ENCODE measurements at regions not wholly inside any gene's neighbourhood (a gene's known extent, or its start where the extent isn't known, plus 50 kb on each side); places are given as distances from the start of the nearest gene placed in this dataset.

GRCh38 chr20:22341508-22341907 is 242.9 kb downstream of the FOXA2 start:
- CTCF ChIA-PET, result no interaction called here
- H3K36me3 Mint-ChIP-seq, result no peaks in the 10 kb centered on the region
- DNase-seq, result no peak
- H3K27me3 Mint-ChIP-seq, result peaks cover 8% of the 10 kb centered on the region
- no peaks in the 10 kb centered on the region for H3K9me3 Mint-ChIP-seq
- H3K27ac Mint-ChIP-seq, result no peak overlapping the region
- peaks cover 4% of the 10 kb centered on the region for H3K4me1 Mint-ChIP-seq
- no peak overlapping the region for H3K4me3 Mint-ChIP-seq

GRCh38 chr20:22339946-22340345 is 244.4 kb downstream of the FOXA2 start:
- Mint-ChIP-seq H3K27ac (no peak overlapping the region), H3K4me3 (no peak overlapping the region), H3K36me3 (no peaks in the 10 kb centered on the region), H3K4me1 (peaks cover 2% of the 10 kb centered on the region), H3K27me3 (peaks cover 8% of the 10 kb centered on the region), H3K9me3 (no peaks in the 10 kb centered on the region)
- CTCF ChIA-PET, result interaction anchor here (1.0 to 3.8 kb wide), 9 partner anchors 8 to 1268 kb away, joined by 3 to 29 read pairs (median 5); no protein-coding TSS in a partner anchor
- no peak for DNase-seq

- CTCF ChIA-PET, result interaction anchor here (0.9 to 3.8 kb wide), 11 partner anchors 8 to 1269 kb away, joined by 3 to 29 read pairs (median 5); no protein-coding TSS in a partner anchor
Observed at GRCh38 chr20:22339091-22339881, 245.1 kb downstream of the FOXA2 start.

GRCh38 chr20:22338140-22338708 is 246.1 kb downstream of the FOXA2 start:
- Mint-ChIP-seq H3K27me3 (peaks cover 8% of the 10 kb centered on the region), H3K4me1 (peaks cover 2% of the 10 kb centered on the region), H3K27ac (no peak overlapping the region), H3K36me3 (no peaks in the 10 kb centered on the region), H3K9me3 (no peaks in the 10 kb centered on the region), H3K4me3 (no peak overlapping the region)
- CTCF ChIA-PET, result interaction anchor here (0.7 to 3.8 kb wide), 7 partner anchors 9 to 1270 kb away, joined by 3 to 29 read pairs (median 5); no protein-coding TSS in a partner anchor
- no peak for DNase-seq

More at GRCh38 chr20:22339091-22339881, 245.1 kb downstream of the FOXA2 start:
- Mint-ChIP-seq H3K27ac (no peak overlapping the region), H3K4me1 (peaks cover 2% of the 10 kb centered on the region), H3K4me3 (no peak overlapping the region), H3K9me3 (no peaks in the 10 kb centered on the region), H3K36me3 (no peaks in the 10 kb centered on the region), H3K27me3 (peaks cover 8% of the 10 kb centered on the region)
- DNase-seq, result peak; percentile 59

GRCh38 chr20:22335210-22335609 is 249.2 kb downstream of the FOXA2 start:
- no peaks in the 10 kb centered on the region for H3K9me3 Mint-ChIP-seq
- no peak overlapping the region for H3K27ac Mint-ChIP-seq
- H3K4me3 Mint-ChIP-seq, result no peak overlapping the region
- no peaks in the 10 kb centered on the region for H3K36me3 Mint-ChIP-seq
- no peak for DNase-seq
- CTCF ChIA-PET, result interaction anchor here (1.6 to 2.3 kb wide), 2 partner anchors 348 to 350 kb away, joined by 6 to 7 read pairs; no protein-coding TSS in a partner anchor
- H3K27me3 Mint-ChIP-seq, result peaks cover 14% of the 10 kb centered on the region
- peaks cover 2% of the 10 kb centered on the region for H3K4me1 Mint-ChIP-seq

- H3K36me3 Mint-ChIP-seq, result no peaks in the 10 kb centered on the region
Observed at GRCh38 chr20:22333885-22334545, 250.4 kb downstream of the FOXA2 start.

GRCh38 chr20:22324505-22324904 is 259.9 kb downstream of the FOXA2 start:
- Mint-ChIP-seq H3K27me3 (no peaks in the 10 kb centered on the region), H3K4me1 (no peaks in the 10 kb centered on the region), H3K4me3 (no peak overlapping the region), H3K27ac (no peak overlapping the region), H3K36me3 (no peaks in the 10 kb centered on the region), H3K9me3 (no peaks in the 10 kb centered on the region)
- CTCF ChIA-PET, result no interaction called here
- no peak for DNase-seq

More at GRCh38 chr20:22333885-22334545, 250.4 kb downstream of the FOXA2 start:
- DNase-seq, result peak; percentile 63
- Mint-ChIP-seq H3K27ac (no peak overlapping the region), H3K9me3 (no peaks in the 10 kb centered on the region), H3K4me1 (no peaks in the 10 kb centered on the region), H3K4me3 (no peak overlapping the region), H3K27me3 (peaks cover 7% of the 10 kb centered on the region)
- CTCF ChIA-PET, result interaction anchor here (0.6 to 2.3 kb wide), 3 partner anchors 350 to 982 kb away, joined by 3 to 7 read pairs (median 6); no protein-coding TSS in a partner anchor

GRCh38 chr20:22322513-22322912 is 261.9 kb downstream of the FOXA2 start:
- Mint-ChIP-seq H3K4me1 (no peaks in the 10 kb centered on the region), H3K27ac (no peak overlapping the region), H3K36me3 (no peaks in the 10 kb centered on the region), H3K4me3 (no peak overlapping the region), H3K27me3 (no peaks in the 10 kb centered on the region), H3K9me3 (no peaks in the 10 kb centered on the region)
- CTCF ChIA-PET, result interaction anchor here (1.2 kb wide), 1 partner anchor 9 kb away, joined by 3 read pairs; no protein-coding TSS in a partner anchor
- no peak for DNase-seq

GRCh38 chr20:22321191-22321590 is 263.2 kb downstream of the FOXA2 start:
- Mint-ChIP-seq H3K4me1 (no peaks in the 10 kb centered on the region), H3K27ac (no peak overlapping the region), H3K9me3 (no peaks in the 10 kb centered on the region), H3K4me3 (no peak overlapping the region), H3K36me3 (no peaks in the 10 kb centered on the region), H3K27me3 (no peaks in the 10 kb centered on the region)
- no peak for DNase-seq
- CTCF ChIA-PET, result no interaction called here

- H3K4me3 Mint-ChIP-seq, result no peak overlapping the region
- no peaks in the 10 kb centered on the region for H3K9me3 Mint-ChIP-seq
- no peaks in the 10 kb centered on the region for H3K36me3 Mint-ChIP-seq
- H3K4me1 Mint-ChIP-seq, result no peaks in the 10 kb centered on the region
- DNase-seq, result no peak
- H3K27me3 Mint-ChIP-seq, result no peaks in the 10 kb centered on the region
- CTCF ChIA-PET, result no interaction called here
- no peak overlapping the region for H3K27ac Mint-ChIP-seq
Observed at GRCh38 chr20:22320245-22320915, 264.0 kb downstream of the FOXA2 start.

- no peak overlapping the region for H3K27ac Mint-ChIP-seq
- no peaks in the 10 kb centered on the region for H3K4me1 Mint-ChIP-seq
- H3K4me3 Mint-ChIP-seq, result no peak overlapping the region
- H3K36me3 Mint-ChIP-seq, result no peaks in the 10 kb centered on the region
- CTCF ChIA-PET, result no interaction called here
- H3K27me3 Mint-ChIP-seq, result no peaks in the 10 kb centered on the region
- DNase-seq, result no peak
- H3K9me3 Mint-ChIP-seq, result no peaks in the 10 kb centered on the region
Observed at GRCh38 chr20:22315771-22316170, 268.6 kb downstream of the FOXA2 start.

- H3K4me1 Mint-ChIP-seq, result no peaks in the 10 kb centered on the region
- no peak overlapping the region for H3K27ac Mint-ChIP-seq
- CTCF ChIA-PET, result no interaction called here
- no peak for DNase-seq
- H3K9me3 Mint-ChIP-seq, result no peaks in the 10 kb centered on the region
- H3K27me3 Mint-ChIP-seq, result no peaks in the 10 kb centered on the region
- H3K4me3 Mint-ChIP-seq, result no peak overlapping the region
- H3K36me3 Mint-ChIP-seq, result no peaks in the 10 kb centered on the region
Observed at GRCh38 chr20:22315073-22315472, 269.3 kb downstream of the FOXA2 start.

- DNase-seq, result no peak
Observed at GRCh38 chr20:22312744-22313346, 271.5 kb downstream of the FOXA2 start.

More at GRCh38 chr20:22312744-22313346, 271.5 kb downstream of the FOXA2 start:
- Mint-ChIP-seq H3K9me3 (no peaks in the 10 kb centered on the region), H3K4me1 (no peaks in the 10 kb centered on the region), H3K36me3 (no peaks in the 10 kb centered on the region), H3K4me3 (no peak overlapping the region), H3K27ac (no peak overlapping the region), H3K27me3 (no peaks in the 10 kb centered on the region)
- CTCF ChIA-PET, result interaction anchor here (1.4 kb wide), 1 partner anchor 9 kb away, joined by 3 read pairs; no protein-coding TSS in a partner anchor
